HG02588 (cell line): ENCODE measurements at regions not wholly inside any gene's neighbourhood (a gene's known extent, or its start where the extent isn't known, plus 50 kb on each side); places are given as distances from the start of the nearest gene placed in this dataset.
"Not testable (repeated sequence)": the region's sequence is repeated elsewhere in the genome, so short reads cannot be mapped to it uniquely, and the experiment has no call there.

Source experiments
- ATAC-seq: cut with Tn5 transposase; IDR thresholded peaks from one replicate; pipeline ENCODE4 v1.9.1; 2021; ENCODE audit warnings: mild to moderate bottlenecking, moderate library complexity; ENCODE audit not compliant: unreplicated experiment

DNA sequence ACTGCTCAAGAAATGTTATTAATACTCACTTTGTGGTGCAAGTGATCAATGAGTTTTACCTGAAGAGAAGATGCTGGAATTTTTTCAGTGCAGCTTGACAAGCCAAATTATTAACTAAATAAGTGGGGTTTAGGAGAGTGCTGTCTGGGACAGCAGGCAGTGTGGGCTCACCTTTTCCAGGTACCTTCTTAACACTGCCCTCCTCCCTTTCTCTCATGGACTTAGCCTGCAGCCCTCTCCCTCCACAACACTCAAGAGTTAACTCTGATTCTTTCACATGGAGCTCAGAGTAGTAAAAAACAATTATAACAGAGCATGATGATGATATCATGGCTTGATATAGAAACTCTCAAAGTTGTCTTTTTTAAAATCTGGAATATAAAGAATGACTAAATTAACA is 404.8 kb upstream of the SLC30A5 start:
- ATAC-seq = no peak

DNA sequence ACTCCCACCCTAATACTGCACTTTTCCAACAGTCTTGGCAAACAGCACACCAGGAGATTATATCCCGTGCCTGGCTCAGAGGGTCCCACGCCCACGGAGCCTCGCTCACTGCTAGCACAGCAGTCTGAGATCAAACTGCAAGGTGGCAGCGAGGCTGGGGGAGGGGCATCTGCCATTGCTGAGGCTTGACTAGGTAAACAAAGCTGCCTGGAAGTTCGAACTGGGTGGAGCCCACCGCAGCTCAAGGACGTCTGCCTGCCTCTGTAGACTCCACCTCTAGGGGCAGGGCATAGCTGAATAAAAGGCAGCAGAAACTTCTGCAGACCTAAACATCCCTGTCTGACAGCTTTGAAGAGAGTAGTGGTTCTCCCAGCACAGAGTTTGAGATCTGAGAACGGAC is 401.9 kb upstream of the SLC30A5 start:
- not testable (repeated sequence) for ATAC-seq

DNA sequence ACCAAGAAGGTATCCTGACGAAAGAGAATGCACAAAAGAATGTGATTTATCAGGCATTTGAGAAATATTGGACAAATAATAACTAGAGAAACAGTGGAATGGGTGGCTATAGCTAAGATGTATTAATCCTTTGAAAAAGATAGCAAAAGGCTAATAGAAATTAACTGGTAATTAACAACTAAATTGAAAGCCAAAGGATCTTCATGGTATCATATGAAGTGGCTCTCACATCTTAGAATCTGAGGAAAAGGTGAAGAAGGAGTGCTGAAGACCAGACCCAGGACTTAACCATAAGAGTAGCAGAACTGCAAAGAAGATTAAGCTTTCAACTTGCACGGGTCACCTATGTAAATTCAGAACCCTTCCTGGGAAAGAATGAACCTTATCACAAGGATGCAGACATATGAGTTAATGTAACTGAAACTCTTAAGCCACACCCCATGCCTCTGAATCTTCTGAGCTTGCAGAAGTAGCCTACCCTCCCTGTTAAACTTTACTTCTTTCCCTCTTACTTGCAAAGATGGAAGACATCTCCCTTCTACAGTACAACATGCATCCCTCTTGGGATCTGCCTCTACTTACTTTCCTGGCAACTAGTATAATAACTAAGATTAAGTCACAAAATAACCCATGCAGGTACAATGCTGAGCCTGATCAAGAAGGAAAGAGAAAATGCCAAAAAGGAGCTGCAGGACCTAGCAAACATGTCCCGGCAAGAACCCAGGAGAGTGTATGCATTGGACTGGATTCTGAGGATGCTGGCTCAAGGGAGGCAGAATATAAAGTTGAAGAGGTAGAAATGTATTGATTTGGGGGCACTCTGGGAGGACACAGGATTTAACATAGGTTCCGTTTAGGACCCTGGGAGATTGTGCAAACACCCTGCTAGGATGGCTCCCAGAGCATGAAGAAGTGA is 395.5 kb upstream of the SLC30A5 start:
- no peak for ATAC-seq

DNA sequence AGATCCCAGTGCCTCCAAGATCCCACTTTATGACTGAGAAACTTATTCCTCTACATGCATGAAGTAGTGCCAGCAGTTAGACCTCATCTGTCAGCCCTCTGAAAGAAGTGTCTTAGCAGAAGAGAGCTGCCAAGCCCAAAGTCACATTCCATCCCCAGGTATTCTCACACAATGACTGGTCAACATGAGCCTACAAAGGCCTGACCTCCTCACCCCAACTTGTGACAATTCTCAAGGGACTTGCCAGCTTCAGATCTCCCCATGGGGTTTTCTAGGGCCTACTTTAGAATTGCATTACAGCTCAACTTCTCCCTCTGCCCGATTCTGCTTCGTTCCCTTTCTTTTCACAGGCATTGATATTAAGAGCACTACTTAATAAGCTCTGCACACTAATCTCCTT is 393.8 kb upstream of the SLC30A5 start:
- ATAC-seq = no peak

DNA sequence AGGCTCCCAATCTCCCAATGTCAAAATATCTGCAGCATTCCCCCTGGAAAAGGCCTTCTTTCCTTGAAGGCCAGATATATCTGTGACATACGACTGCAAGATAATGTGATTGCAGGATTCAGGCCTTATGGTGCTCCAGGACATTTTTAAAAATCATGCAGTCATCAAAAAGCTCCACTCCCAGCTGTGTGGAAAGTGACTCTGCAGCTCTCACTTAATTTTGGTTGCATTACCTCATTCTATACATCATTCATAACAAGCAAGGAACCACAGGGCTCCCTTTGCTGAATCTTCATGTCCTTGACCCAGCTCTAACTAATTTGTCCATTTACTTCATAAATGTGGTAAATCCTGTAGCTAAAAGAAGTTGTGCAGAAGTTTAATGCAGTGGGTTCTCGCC is 386.2 kb upstream of the SLC30A5 start:
- ATAC-seq = no peak

DNA sequence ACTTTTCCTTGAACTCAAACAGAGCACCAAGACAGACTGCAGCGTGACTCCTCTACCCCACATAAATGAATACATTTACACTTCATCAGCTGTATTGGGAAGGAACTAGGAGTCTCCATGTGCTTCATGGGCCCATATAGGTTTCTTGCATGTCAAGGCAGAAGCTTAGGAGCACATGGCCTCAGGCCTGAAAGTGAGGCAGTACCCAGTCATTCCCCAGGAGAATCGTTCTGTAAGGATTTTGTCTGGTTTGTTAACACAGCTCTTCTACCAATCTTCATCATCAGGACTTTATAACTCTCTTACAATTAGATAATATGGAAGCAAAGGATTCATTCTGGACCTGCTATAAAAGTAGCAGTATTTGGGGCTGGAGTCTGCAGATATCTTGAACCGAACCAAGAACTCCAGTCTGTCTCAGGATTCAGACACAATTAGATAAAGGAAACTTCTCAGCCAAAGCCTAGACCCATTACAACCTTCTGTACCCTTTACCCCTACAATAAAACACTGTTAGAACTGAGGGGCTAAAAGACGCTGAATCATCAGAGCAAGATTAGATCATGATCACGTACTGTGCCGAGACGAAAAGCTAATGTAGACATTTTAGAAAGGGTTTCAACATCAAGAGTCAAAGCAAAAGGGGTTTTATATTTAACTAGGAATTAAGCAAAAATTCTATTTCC is 385.5 kb upstream of the SLC30A5 start:
- ATAC-seq = no peak

DNA sequence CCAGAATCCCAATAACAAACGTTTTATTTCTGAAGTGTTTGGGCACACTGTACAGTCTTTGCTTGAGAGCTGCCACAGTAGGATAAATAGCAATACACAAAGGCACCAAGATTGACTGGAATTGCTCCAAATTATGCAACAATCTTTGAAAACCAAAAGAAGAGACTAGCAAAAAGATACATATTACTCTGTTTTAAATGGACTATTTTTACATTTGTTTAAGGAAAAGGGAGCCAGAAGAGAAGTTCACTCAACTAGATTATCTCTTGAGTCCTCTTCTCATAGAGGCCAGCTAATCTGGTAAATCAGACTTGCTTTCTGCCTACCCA is 385.0 kb upstream of the SLC30A5 start:
- no peak for ATAC-seq

DNA sequence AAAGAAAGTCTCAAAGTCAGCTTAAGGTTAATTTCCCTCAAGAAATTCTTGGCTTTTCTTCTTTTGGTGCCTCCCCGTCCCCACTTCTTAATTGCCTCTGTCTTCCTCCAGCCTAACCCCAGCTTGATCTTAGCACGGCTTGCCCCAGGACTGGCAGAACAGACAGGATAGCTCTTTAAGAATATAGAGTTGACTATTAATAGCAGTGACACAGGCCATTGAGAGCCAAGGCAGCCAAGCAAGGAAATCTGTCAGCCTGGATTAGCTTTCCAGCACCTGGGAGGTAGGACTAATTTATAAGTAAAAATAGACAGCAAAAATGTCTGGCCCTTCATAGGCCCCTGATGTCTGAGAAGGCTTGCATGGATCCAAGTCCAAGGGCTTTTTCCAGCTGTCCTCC is 384.6 kb upstream of the SLC30A5 start:
- ATAC-seq = no peak

DNA sequence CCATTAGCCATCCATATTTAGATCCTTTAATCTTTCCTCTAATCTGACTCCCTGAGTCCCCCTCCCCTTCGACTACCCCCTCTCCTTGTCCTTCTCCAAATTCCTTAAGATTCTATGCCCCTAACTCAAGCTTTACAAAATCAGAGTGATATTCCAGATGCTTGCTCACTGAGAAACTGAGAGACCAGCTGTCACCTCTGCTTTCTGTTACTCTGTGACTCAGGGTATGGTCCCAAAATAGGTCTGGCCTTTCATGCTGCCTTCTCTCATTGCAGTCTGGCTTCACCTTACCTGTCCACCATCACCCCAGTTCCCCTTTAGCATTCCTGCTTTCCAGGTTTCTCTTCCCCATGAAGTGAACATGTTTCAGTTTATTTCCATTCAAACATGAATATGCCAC is 383.3 kb upstream of the SLC30A5 start:
- ATAC-seq = peak; percentile 57

DNA sequence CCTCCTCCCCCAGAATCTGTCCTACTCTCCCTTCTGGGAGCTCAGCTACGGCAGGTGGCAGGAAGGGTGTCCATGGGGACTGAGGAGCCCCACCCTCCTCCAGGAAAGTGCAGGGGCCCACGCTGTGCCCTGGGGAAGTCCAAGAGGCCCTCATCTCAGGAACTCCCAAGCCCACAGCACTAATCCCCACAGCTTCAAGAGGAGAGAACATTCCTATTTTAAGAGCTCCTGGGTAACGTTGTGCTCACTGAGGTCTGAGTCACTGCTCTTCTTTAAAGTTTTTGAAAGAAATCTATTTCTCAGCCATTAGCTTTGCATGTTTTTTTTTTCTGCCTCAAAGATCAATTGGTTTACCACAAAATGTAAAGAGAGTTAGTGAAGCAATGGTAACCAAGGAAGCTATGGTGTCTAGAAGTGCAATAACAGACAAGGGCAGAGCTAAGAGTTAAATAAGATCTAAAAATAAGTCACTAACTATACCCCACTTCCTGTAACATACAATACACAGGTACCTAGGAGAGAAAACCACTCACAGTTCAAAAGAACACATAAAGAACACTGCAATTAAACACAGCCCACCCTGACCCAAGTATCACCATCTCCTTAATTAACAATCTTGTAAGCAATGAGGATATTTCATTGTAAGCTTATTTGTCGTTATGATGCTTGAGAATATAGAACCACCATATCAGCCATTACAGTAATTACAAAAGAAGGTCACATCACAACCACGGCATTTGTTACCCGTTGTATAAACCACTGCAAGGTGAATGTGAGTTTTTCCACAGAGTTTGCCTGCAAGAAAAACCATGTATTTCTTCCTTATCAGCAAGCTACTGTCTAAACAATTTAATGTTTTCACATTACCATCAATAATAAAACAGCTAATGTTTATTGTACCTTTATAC is 382.3 kb upstream of the SLC30A5 start:
- peak; percentile 88 for ATAC-seq

DNA sequence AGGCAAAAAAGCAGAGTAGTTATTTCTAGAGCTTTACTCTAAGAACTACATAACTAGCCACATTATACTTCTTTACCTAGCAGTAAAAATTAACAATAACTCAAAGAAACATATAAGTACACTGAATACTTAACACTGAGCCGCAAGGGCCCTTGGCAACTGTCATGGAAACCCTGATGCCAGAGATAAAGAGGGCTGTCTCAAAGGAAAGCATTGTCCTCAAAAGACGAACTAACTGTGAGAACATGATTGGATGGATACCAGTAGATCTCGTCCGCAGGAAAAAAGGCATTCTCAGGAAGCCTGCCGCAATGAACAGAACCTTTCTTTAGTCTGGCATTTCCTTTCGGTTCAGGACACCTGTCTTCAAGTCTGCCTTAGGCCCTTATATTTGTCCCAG is 379.0 kb upstream of the SLC30A5 start:
- no peak for ATAC-seq

DNA sequence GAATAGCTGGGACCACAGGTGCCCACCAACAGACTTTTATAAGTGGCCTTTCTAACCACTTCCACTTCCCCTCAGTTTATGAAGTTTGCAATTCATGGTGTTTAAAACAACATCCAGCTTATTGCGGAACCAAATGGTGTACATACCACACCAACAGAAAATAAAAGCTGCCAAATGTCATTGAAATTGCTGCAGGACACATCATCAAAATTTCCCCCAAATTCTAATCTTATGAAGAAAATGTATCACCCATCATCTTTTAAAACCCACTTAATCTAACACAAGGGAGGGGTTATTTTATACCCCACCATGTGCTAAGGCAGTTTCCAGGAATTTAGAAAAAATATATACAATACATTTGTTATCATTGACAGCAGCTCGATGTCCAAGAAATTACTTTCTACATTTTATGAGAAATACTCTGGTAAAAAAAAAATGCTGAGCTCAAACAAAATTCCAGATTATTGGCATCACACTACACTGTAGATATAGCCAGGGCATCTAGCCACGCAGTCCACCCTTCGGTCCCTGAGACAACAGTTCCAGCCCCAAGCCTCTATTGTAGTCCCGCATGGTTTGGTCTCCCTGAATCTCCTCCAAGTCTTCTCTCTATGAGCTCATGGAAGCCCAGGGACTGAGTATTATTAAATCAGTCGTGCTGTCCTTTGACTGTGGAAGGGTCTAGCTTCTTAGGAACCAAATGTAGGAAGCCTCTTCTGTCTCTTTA is 372.8 kb upstream of the SLC30A5 start:
- no peak for ATAC-seq

DNA sequence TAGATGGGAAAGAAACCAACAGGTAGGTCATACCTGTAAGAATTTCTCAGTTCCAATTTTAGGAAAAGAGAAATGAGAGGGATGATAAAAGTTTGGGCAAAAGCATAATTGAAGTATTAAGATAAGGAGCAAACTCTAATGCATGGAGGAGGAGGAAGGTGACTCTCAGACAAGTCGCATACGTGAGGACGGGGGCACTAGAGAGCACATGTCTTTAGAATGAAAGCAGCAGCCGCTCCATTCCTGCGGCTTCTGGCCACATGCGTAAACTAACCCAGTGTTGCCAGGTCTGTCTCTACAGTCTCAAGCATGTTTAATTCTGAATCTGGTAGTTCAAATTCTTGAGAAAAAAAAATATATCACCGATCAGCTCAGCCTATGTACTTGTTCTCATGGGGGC is 371.5 kb upstream of the SLC30A5 start:
- no peak for ATAC-seq

DNA sequence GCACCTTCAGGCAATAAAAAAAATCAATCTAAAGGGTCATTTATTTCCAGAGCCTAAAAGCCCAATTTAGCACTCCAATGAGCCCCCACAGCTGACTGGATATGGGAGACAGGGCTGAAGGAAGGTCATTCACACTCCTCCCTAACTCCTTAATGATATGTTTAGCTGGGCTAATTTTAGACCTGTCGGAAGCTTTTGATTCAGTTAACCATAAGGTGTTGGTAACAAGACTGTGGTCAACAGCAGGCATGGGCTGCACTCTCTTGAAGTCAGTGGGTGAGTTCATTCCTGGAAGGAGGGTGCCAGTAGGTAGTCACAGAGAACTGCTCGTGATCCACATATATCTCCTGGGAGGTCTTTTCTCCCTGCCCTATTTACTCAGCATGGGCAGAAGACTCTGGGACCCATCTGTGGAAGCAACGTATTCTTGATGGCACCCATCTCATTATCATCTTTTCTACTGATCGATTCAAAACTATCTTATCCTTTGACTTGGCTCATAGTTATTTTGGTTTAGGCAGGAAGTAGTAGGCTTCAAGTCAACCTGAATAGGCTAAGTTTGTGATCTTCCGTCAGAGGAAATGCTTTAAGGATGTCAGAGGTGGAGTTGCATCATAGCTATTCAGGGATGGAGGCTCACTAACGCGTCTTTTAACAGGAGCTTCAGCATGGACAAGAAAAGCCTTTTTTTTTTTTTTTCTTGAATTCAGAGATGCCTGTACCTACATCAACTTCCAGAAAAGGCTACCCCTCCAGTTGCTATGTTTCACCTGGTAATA is 367.7 kb upstream of the SLC30A5 start:
- no peak for ATAC-seq

DNA sequence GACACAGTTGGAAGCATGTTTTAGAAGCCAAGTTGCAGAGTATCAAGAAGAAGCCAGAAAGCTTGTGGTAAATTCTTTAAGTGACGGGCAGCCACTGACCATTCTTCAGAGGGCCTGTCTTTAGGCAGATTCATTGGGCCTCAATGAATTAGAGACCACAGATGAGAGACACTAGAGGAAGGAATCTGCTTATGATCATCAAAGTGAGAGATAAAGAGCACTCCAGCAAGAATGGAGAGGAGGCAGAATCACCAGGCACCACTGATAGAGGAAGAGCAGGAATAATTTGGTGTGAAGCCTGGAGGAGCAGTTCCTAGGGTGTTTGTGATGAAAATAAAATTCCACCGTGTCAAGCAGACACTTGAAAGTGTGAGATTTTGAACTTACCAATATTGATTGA is 365.9 kb upstream of the SLC30A5 start:
- no peak for ATAC-seq

DNA sequence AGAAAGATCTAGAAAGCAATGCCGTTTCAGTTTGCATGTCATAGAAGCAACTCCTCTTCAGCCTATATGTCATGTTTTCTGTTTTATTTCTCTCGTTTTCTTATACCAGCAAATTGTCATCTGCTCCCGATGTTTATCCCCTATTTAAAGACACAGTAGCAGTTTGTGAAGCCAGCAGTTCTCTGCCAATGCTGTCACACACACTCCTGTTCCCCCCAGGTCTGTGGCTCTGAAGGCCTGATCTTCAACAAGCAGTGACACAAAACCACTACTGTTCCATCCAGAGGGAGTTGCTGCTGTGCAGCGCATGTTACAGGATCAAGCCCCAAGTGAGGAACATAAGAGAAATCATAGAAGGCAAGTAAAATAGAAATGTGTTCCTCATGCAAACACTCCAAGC is 364.1 kb upstream of the SLC30A5 start:
- no peak for ATAC-seq

DNA sequence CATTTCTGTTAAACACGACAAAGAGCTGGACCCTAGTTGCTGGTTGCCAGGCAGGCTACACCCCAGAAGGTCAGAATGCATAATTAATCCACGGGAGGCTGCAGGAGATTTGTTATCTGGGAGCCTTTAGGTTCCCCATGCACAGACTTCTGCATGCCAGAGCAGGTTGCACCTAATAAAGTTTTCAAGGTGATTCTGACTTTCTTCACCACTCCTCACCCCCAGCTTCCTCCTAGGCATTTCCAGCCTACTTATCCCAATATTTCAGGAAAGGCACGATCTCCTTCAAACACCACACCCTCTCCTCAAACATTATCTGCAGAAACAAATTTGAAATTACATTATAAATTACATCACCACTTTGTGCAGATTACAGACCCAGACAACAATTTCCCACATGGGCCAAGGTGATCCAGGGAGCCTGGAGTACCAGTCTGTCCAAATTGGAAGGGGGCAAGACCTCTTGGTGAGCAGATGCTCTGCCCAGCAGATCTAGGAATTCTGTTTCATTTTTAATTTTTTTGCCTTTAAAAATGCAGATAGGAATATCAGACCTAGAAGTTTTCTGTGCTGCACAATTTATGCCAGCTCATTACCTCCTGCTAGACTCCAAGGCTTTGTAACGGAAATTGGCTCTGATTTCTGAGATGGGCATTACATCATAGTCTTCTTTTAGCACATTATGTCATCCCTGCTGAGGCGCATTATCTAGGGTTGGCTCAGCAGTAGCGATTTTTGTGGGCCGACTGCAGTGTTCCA is 363.4 kb upstream of the SLC30A5 start:
- ATAC-seq = no peak

DNA sequence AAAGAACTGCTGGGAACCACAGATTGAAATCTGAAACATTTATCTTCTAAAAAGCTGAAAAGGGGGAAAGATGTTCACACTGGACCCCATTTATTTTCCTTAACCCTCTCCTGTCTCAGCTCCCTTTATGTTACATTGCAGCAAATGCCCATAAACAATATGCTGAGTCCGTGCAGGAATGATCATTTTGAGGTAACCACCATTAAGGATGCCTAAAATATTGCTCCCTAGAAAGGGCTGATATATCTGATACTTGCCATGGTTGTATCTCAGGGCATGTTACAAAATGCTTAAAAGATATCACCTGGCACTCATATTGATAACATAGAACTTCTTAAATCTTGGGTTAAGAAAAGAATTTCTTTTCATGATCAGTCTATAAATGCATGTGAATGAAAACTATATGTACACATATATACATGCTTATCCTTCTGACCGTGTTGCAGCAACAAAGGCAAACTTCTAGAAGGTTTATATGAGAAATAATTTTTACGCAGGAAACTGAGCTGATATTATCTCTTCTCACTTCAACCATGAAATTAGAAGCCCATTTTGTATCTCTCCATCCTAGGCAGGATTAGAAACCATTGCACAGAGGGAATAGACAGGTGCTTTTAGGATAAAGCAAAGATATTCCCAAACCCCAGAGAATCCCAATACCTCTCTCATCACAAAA is 362.7 kb upstream of the SLC30A5 start:
- no peak for ATAC-seq

DNA sequence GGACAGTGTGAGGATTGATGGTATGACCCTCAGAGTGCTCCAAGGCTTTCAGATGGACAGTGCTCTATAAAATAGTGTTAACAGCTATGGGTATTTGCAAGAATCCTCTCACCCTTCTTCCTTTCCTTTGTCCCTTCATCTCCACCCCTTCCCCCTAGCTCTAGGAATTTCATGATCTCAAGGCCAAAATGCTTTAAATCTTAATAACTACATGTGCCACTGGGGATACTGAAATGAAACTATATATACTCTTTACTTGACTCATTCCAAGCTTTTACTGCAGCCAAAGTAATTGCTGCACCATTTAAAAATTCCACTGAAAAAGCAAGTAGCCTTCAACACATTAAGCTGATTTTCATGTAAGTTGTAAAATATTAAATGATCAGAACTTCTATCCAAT is 361.6 kb upstream of the SLC30A5 start:
- no peak for ATAC-seq
